NT2/D1 (cell line): ENCODE measurements at regions not wholly inside any gene's neighbourhood (a gene's known extent, or its start where the extent isn't known, plus 50 kb on each side); places are given as distances from the start of the nearest gene placed in this dataset.
A peak's percentile ranks its signal among the peaks of the same experiment; 100 is the strongest.
"Not testable (repeated sequence)": the region's sequence is repeated elsewhere in the genome, so short reads cannot be mapped to it uniquely, and the experiment has no call there.

Experiments used
- DNase-seq: peaks from one replicate; pipeline ENCODE4 v3.0.0-alpha.2; 2011; ENCODE audit warnings: low read depth, low spot score
- H3K27me3 ChIP-seq: 2 replicates; pipeline ENCODE4 v1.6.0; 2011; ENCODE audit warnings: mild to moderate bottlenecking; ENCODE audit not compliant: insufficient read length, insufficient read depth
- H3K36me3 ChIP-seq: 2 replicates; pipeline ENCODE4 v1.6.1; 2011; ENCODE audit warnings: mild to moderate bottlenecking, low read length, mixed read lengths; ENCODE audit not compliant: insufficient read depth, insufficient read length
- H3K4me1 ChIP-seq: 2 replicates; pipeline ENCODE4 v1.5.1; 2011; ENCODE audit not compliant: insufficient read depth, insufficient read length
- H3K4me3 ChIP-seq: 2 replicates; pipeline ENCODE4 v1.5.1; 2011; ENCODE audit warnings: low read depth; ENCODE audit not compliant: insufficient read length
- H3K9ac ChIP-seq: 2 replicates; pipeline ENCODE4 v1.6.0; 2011; ENCODE audit warnings: low read depth; ENCODE audit not compliant: insufficient read length
- H3K9me3 ChIP-seq: 2 replicates; pipeline ENCODE4 v1.5.1; 2011; ENCODE audit warnings: mild to moderate bottlenecking, low read length; ENCODE audit not compliant: insufficient read depth
- SUZ12 ChIP-seq: IDR thresholded peaks from 2 replicates; pipeline ENCODE4 v1.6.1; 2011; ENCODE audit not compliant: insufficient read length, insufficient read depth; ENCODE audit errors: extremely low read depth
- YY1 ChIP-seq: IDR thresholded peaks from 2 replicates; pipeline ENCODE4 v1.6.1; 2011; ENCODE audit not compliant: insufficient read length, insufficient read depth
- ZNF274 ChIP-seq: IDR thresholded peaks from 2 replicates; pipeline ENCODE4 v1.6.1; 2011; ENCODE audit warnings: mild to moderate bottlenecking, low read depth, low read length

GRCh38 chr5:121479337-121479736, 372.3 kb upstream of the FTMT start:
- H3K27me3 ChIP-seq: no peaks in the 10 kb centered on the region
- H3K4me1 ChIP-seq: no peaks in the 10 kb centered on the region
- no peaks in the 10 kb centered on the region for H3K36me3 ChIP-seq
- H3K9ac ChIP-seq: no peak overlapping the region
- no peak for TF ChIP-seq SUZ12
- TF ChIP-seq ZNF274: no peak
- no peak for TF ChIP-seq YY1
- H3K9me3 ChIP-seq: no peaks in the 10 kb centered on the region
- no peak overlapping the region for H3K4me3 ChIP-seq
- no peak for DNase-seq

GRCh38 chr5:121485281-121485680, 366.4 kb upstream of the FTMT start:
- H3K9me3 ChIP-seq: no peaks in the 10 kb centered on the region
- no peak overlapping the region for H3K4me3 ChIP-seq
- H3K9ac ChIP-seq: no peak overlapping the region
- H3K4me1 ChIP-seq: no peaks in the 10 kb centered on the region
- no peaks in the 10 kb centered on the region for H3K36me3 ChIP-seq
- no peaks in the 10 kb centered on the region for H3K27me3 ChIP-seq
- no peak for DNase-seq
- TF ChIP-seq YY1: no peak

DNA sequence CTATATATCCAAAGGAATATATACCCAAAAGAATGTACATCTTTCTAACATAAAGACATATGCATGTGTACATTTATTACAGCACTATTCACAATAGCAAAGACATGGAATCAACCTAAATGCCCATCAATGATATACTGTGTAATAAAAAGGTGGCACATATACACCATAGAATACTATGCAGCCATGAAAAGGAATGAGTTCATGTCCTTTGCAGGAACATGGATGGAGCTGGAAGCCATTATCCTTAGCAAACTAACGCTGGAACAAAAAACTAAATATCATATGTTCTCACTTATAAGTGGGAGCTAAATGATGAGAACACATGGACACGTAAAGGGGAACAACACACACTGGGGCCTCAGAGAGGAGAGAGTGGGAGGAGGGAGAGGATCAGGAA, 365.7 kb upstream of the FTMT start:
- H3K9me3 ChIP-seq, H3K4me1 ChIP-seq, H3K36me3 ChIP-seq, H3K4me3 ChIP-seq, H3K27me3 ChIP-seq, H3K9ac ChIP-seq, DNase-seq: not testable (repeated sequence)

DNA sequence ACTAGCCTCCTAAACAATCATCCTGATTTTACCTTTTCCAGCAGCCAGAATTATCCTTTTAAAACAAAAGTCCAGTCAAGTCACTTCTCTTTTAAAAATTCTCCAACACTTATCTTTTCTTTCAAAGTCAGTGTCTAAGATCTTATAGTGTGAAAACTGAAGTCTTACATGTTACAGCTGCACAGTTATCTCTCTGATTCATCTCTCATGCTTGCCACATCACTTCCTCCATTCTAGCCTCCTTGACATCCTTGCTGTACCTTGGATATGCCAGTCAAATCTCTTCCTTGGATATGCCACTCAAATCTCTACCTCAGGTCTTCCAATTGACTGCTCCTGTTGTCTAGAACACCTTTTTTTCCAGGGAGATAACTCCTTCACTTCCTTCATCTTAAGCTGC, 361.7 kb upstream of the FTMT start:
- Histone ChIP-seq H3K36me3 (no peaks in the 10 kb centered on the region), H3K27me3 (no peaks in the 10 kb centered on the region), H3K9ac (no peak overlapping the region), H3K9me3 (no peaks in the 10 kb centered on the region), H3K4me3 (no peak overlapping the region), H3K4me1 (no peaks in the 10 kb centered on the region)
- no peak for DNase-seq
- TF ChIP-seq YY1 (no peak), ZNF274 (no peak), SUZ12 (no peak)

DNA sequence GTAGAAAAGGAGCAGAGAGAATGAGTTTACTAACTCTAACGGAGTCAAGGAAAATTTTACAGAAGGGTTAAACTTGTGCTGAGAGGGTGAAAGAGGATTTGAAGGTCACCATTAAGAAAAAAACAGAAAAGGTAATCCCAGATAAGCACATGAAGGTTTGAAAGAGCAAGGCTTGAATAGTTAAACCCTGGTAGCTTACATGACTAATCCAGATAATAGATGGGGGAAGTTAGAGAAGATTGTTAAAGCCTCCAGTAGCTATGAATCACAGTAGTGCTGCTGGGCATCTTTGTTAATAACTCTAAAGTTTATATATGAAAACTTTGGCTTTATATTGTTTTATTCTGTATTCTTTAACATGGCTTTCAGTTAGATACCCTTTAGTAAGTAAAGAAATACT, 354.5 kb upstream of the FTMT start:
- Histone ChIP-seq H3K9me3 (no peaks in the 10 kb centered on the region), H3K27me3 (no peaks in the 10 kb centered on the region), H3K36me3 (no peaks in the 10 kb centered on the region), H3K4me3 (no peak overlapping the region), H3K9ac (no peak overlapping the region), H3K4me1 (no peaks in the 10 kb centered on the region)
- DNase-seq: no peak
- TF ChIP-seq ZNF274 (no peak), YY1 (no peak)

DNA sequence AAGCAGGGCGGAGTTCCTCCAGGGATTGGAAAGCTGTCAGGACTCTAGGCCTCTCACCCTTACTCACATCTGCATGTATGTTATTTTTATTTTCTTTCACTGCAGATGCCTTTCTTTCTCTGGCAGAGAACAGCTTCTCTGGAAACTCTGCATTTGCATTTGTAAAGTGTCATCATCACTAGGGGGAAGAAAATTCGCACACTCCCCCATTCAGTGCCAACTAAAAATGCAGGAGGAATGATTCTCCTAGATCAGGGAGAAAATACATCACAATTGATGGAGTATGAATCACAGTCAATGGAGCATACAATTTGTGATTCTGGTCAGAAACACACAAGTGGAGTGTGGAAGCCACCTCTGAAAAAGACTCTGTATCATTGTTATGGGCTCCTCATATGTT, 351.4 kb upstream of the FTMT start:
- Histone ChIP-seq H3K36me3 (no peaks in the 10 kb centered on the region), H3K4me1 (no peaks in the 10 kb centered on the region), H3K9me3 (no peaks in the 10 kb centered on the region), H3K27me3 (no peaks in the 10 kb centered on the region), H3K9ac (no peak overlapping the region), H3K4me3 (no peak overlapping the region)
- DNase-seq: no peak
- TF ChIP-seq YY1 (no peak), ZNF274 (no peak), SUZ12 (no peak)

GRCh38 chr5:121503111-121503840, 348.4 kb upstream of the FTMT start:
- H3K4me1 ChIP-seq: no peaks in the 10 kb centered on the region
- H3K4me3 ChIP-seq: no peak overlapping the region
- H3K36me3 ChIP-seq: no peaks in the 10 kb centered on the region
- DNase-seq: peak; percentile 50
- H3K27me3 ChIP-seq: no peaks in the 10 kb centered on the region
- no peaks in the 10 kb centered on the region for H3K9me3 ChIP-seq
- no peak overlapping the region for H3K9ac ChIP-seq
- TF ChIP-seq YY1 (no peak), ZNF274 (no peak), SUZ12 (no peak)

DNA sequence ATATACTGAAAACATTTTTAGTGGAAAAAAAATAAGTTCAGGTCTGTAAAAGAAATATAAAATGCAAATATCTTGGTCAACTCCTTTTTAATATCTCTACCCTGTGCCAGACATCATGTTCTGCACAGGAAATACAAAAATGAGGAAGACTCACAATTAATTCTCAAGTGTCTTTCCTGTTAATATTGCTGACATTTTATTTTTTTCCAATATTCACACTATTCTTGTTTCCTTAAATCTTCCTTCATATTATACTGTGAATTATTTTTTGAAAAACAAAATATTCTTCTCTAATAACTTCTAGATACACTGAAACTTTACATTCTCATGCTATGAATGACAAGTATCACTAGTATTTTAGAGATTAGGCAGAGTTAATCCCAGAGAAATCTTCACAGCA, 334.7 kb upstream of the FTMT start:
- no peaks in the 10 kb centered on the region for H3K27me3 ChIP-seq
- H3K4me3 ChIP-seq: no peak overlapping the region
- TF ChIP-seq ZNF274: no peak
- no peak for TF ChIP-seq SUZ12
- no peak overlapping the region for H3K9ac ChIP-seq
- no peaks in the 10 kb centered on the region for H3K36me3 ChIP-seq
- no peaks in the 10 kb centered on the region for H3K4me1 ChIP-seq
- H3K9me3 ChIP-seq: no peaks in the 10 kb centered on the region
- DNase-seq: no peak
